Activated T-cell treated with anti-CD3 and anti-CD28 coated beads for 48 hours (primary cell): ENCODE measurements at regions not wholly inside any gene's neighbourhood (a gene's known extent, or its start where the extent isn't known, plus 50 kb on each side); places are given as distances from the start of the nearest gene placed in this dataset.

Experiments used
- DNase-seq: peaks from one replicate; pipeline ENCODE4 v3.0.0-alpha.2; 2020; ENCODE audit warnings: low read depth

GRCh38 chr3:118435851-118436350, 598.7 kb downstream of the IGSF11 start:
- no peak for DNase-seq

- no peak for DNase-seq
Measured at GRCh38 chr3:118436697-118437262, 597.9 kb downstream of the IGSF11 start.

- DNase-seq = no peak
Measured at GRCh38 chr3:118445036-118445435, 589.6 kb downstream of the IGSF11 start.

GRCh38 chr3:118447339-118447738, 587.3 kb downstream of the IGSF11 start:
- no peak for DNase-seq

- no peak for DNase-seq
Measured at GRCh38 chr3:118466795-118467330, 567.8 kb downstream of the IGSF11 start.

GRCh38 chr3:118468801-118469200, 565.8 kb downstream of the IGSF11 start:
- no peak for DNase-seq

GRCh38 chr3:118472586-118472985, 562.1 kb downstream of the IGSF11 start:
- DNase-seq = no peak

GRCh38 chr3:118473343-118473742, 561.3 kb downstream of the IGSF11 start:
- DNase-seq = no peak

GRCh38 chr3:118476885-118477618, 557.6 kb downstream of the IGSF11 start:
- no peak for DNase-seq

GRCh38 chr3:118477768-118478167, 556.9 kb downstream of the IGSF11 start:
- DNase-seq = no peak

GRCh38 chr3:118478706-118479276, 555.9 kb downstream of the IGSF11 start:
- no peak for DNase-seq

GRCh38 chr3:118479376-118479775, 555.3 kb downstream of the IGSF11 start:
- no peak for DNase-seq

GRCh38 chr3:118480101-118480860, 554.4 kb downstream of the IGSF11 start:
- no peak for DNase-seq

- no peak for DNase-seq
Measured at GRCh38 chr3:118485693-118486092, 549.0 kb downstream of the IGSF11 start.

GRCh38 chr3:118487734-118488133, 546.9 kb downstream of the IGSF11 start:
- DNase-seq = no peak

- DNase-seq = no peak
Measured at GRCh38 chr3:118488732-118489131, 545.9 kb downstream of the IGSF11 start.

- DNase-seq = no peak
Measured at GRCh38 chr3:118495206-118495605, 539.4 kb downstream of the IGSF11 start.

- DNase-seq = no peak
Measured at GRCh38 chr3:118497274-118497673, 537.4 kb downstream of the IGSF11 start.

GRCh38 chr3:118501152-118501551, 533.5 kb downstream of the IGSF11 start:
- DNase-seq = no peak

GRCh38 chr3:118504906-118505305, 529.7 kb downstream of the IGSF11 start:
- no peak for DNase-seq

GRCh38 chr3:118505784-118506183, 528.9 kb downstream of the IGSF11 start:
- no peak for DNase-seq

- DNase-seq = no peak
Measured at GRCh38 chr3:118511402-118511801, 523.2 kb downstream of the IGSF11 start.
